Coronary artery (tissue), 2 donors: ENCODE measurements at regions not wholly inside any gene's neighbourhood (a gene's known extent, or its start where the extent isn't known, plus 50 kb on each side); places are given as distances from the start of the nearest gene placed in this dataset.
"Not testable (repeated sequence)": the region's sequence is repeated elsewhere in the genome, so short reads cannot be mapped to it uniquely, and the experiment has no call there.

Experiments
- DNase-seq: peaks from one replicate; pipeline ENCODE4 v3.0.0-alpha.2; 2017; ENCODE audit warnings: low spot score
- H3K27ac ChIP-seq, 2 donors: fragments of 200-600 bp; sonication (generic); one replicate each; pipeline ENCODE4 v1.5.1; 2016 to 2019
- H3K4me3 ChIP-seq: fragments of 200-600 bp; sonication (generic); 2 replicates; pipeline ENCODE4 v1.5.1; 2016; ENCODE audit warnings: mild to moderate bottlenecking, moderate library complexity
- TF ChIP-seq, protein P1 (sequence below): fragments of 200-600 bp; sonication (generic); IDR thresholded peaks from one replicate; pipeline ENCODE4 v1.5.1; 2019; ENCODE audit warnings: antibody characterized with exemption

DNA sequence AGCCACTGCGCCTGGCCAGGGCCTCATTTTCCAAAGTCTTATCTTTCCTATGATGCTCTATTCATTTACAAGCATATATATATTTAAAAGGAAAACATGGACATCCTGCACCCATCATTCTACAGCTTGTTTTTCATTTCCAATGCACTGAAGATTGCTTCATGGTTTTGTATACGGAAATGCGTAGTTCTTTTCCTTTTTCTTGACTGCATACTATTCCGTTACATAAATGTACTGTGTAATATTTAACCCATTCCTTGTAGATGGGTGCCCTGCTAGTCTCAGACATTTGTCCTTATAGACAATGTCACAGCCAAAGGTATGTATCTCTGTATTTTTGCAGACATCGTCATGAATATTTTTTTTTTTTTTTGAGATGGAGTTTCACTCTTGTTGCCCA lies 257.0 kb downstream of the ASMT start:
- no peak overlapping the region for H3K27ac ChIP-seq
- no peak for DNase-seq
- TF ChIP-seq, protein P1, sequence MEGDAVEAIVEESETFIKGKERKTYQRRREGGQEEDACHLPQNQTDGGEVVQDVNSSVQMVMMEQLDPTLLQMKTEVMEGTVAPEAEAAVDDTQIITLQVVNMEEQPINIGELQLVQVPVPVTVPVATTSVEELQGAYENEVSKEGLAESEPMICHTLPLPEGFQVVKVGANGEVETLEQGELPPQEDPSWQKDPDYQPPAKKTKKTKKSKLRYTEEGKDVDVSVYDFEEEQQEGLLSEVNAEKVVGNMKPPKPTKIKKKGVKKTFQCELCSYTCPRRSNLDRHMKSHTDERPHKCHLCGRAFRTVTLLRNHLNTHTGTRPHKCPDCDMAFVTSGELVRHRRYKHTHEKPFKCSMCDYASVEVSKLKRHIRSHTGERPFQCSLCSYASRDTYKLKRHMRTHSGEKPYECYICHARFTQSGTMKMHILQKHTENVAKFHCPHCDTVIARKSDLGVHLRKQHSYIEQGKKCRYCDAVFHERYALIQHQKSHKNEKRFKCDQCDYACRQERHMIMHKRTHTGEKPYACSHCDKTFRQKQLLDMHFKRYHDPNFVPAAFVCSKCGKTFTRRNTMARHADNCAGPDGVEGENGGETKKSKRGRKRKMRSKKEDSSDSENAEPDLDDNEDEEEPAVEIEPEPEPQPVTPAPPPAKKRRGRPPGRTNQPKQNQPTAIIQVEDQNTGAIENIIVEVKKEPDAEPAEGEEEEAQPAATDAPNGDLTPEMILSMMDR = no peak
- no peak overlapping the region for H3K4me3 ChIP-seq

GRCh38 chrX:1873671-1874070 lies 258.8 kb downstream of the ASMT start:
- DNase-seq = no peak
- TF ChIP-seq, protein P1 = no peak
- no peak overlapping the region for H3K4me3 ChIP-seq
- H3K27ac ChIP-seq = no peak overlapping the region

DNA sequence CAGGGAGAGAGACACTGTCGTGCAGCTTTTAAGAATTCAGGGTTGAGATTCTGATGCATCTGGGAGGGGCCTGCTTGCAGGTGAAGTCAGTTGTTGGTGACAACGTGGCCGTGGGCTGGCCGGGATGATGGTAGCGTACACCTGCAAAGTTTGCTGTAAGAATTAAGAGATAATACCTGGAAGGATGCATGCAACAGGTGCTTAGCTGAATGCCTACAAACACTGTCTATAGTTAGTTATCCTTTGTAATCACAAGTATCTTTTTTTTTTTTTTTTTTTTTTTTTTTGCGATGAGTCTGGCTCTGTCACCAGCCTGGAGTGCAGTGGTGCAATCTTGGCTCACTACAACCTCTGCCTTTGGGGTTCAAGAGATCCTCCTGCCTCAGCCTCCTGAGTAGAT lies 259.6 kb downstream of the ASMT start:
- no peak for DNase-seq
- no peak overlapping the region for H3K4me3 ChIP-seq
- TF ChIP-seq, protein P1 = no peak
- H3K27ac ChIP-seq = no peak overlapping the region

- TF ChIP-seq, protein P1 = no peak
- Histone ChIP-seq H3K27ac (no peak overlapping the region), H3K4me3 (no peak overlapping the region)
- no peak for DNase-seq
Measured at GRCh38 chrX:1874899-1875298, 260.0 kb downstream of the ASMT start.

- H3K4me3 ChIP-seq = no peak overlapping the region
- TF ChIP-seq, protein P1 = no peak
- no peak for DNase-seq
- no peak overlapping the region for H3K27ac ChIP-seq
Measured at GRCh38 chrX:1876041-1876440, 261.2 kb downstream of the ASMT start.

GRCh38 chrX:1877780-1878179 lies 262.9 kb downstream of the ASMT start:
- H3K27ac ChIP-seq = no peak overlapping the region
- TF ChIP-seq, protein P1 = no peak
- no peak for DNase-seq
- H3K4me3 ChIP-seq = no peak overlapping the region

- not testable (repeated sequence) for H3K27ac ChIP-seq, DNase-seq
Measured at GRCh38 chrX:1880884-1881817, 266.3 kb downstream of the ASMT start.

More at GRCh38 chrX:1880884-1881817, 266.3 kb downstream of the ASMT start:
- H3K4me3 ChIP-seq = not testable (repeated sequence)
